ENCODE measurements at regions not wholly inside any gene's neighbourhood (a gene's known extent, or its start where the extent isn't known, plus 50 kb on each side); places are given as distances from the start of the nearest gene placed in this dataset.
"Not testable (repeated sequence)": the region's sequence is repeated elsewhere in the genome, so short reads cannot be mapped to it uniquely, and the experiment has no call there.

- H3K27me3 ChIP-seq (replicated peaks; ENCODE audit: control insufficient read depth, insufficient read depth, low read length): no peaks in the 10 kb centered on the region
- no peaks in the 10 kb centered on the region for H3K36me3 ChIP-seq (ENCODE audit: control insufficient read depth, insufficient read depth, low read length, severe bottlenecking)
- H3K4me3 ChIP-seq (ENCODE audit: low read length): no peak overlapping the region
- H3K4me1 ChIP-seq (ENCODE audit: control insufficient read depth, insufficient read depth, low read length): no peaks in the 10 kb centered on the region
- H3K9ac ChIP-seq (ENCODE audit: low read length): no peak overlapping the region
- no peaks in the 10 kb centered on the region for H3K9me3 ChIP-seq (ENCODE audit: control insufficient read depth, low read length)
- no peak for DNase-seq (ENCODE audit: low read depth)
Measured at GRCh38 chr3:144818973-144819372, 847.4 kb downstream of the DIPK2A start.

GRCh38 chr3:144820232-144820631, 848.6 kb downstream of the DIPK2A start:
- not testable (repeated sequence) for DNase-seq (ENCODE audit: low read depth); H3K4me3 ChIP-seq (ENCODE audit: low read length); H3K4me1 ChIP-seq (ENCODE audit: control insufficient read depth, insufficient read depth, low read length); H3K9ac ChIP-seq (ENCODE audit: low read length); H3K9me3 ChIP-seq (ENCODE audit: control insufficient read depth, low read length); H3K27me3 ChIP-seq (replicated peaks; ENCODE audit: control insufficient read depth, insufficient read depth, low read length); H3K36me3 ChIP-seq (ENCODE audit: control insufficient read depth, insufficient read depth, low read length, severe bottlenecking)

- H3K36me3 ChIP-seq (ENCODE audit: control insufficient read depth, insufficient read depth, low read length, severe bottlenecking): no peaks in the 10 kb centered on the region
- no peaks in the 10 kb centered on the region for H3K4me1 ChIP-seq (ENCODE audit: control insufficient read depth, insufficient read depth, low read length)
- no peaks in the 10 kb centered on the region for H3K9me3 ChIP-seq (ENCODE audit: control insufficient read depth, low read length)
- H3K9ac ChIP-seq (ENCODE audit: low read length): no peak overlapping the region
- DNase-seq (ENCODE audit: low read depth): no peak
- H3K4me3 ChIP-seq (ENCODE audit: low read length): no peak overlapping the region
- H3K27me3 ChIP-seq (replicated peaks; ENCODE audit: control insufficient read depth, insufficient read depth, low read length): no peaks in the 10 kb centered on the region
Measured at GRCh38 chr3:144820726-144821125, 849.1 kb downstream of the DIPK2A start.

GRCh38 chr3:144821583-144821982, 850.0 kb downstream of the DIPK2A start:
- Histone ChIP-seq H3K9me3 (ENCODE audit: control insufficient read depth, low read length) (no peaks in the 10 kb centered on the region), H3K27me3 (replicated peaks; ENCODE audit: control insufficient read depth, insufficient read depth, low read length) (no peaks in the 10 kb centered on the region), H3K36me3 (ENCODE audit: control insufficient read depth, insufficient read depth, low read length, severe bottlenecking) (no peaks in the 10 kb centered on the region), H3K9ac (ENCODE audit: low read length) (no peak overlapping the region), H3K4me3 (ENCODE audit: low read length) (no peak overlapping the region), H3K4me1 (ENCODE audit: control insufficient read depth, insufficient read depth, low read length) (no peaks in the 10 kb centered on the region)
- DNase-seq (ENCODE audit: low read depth): peak; percentile 88

- DNase-seq (ENCODE audit: low read depth): peak; percentile 38
- no peak overlapping the region for H3K4me3 ChIP-seq (ENCODE audit: low read length)
Measured at GRCh38 chr3:144822671-144823070, 851.0 kb downstream of the DIPK2A start.

GRCh38 chr3:144831955-144832716, 860.5 kb downstream of the DIPK2A start:
- Histone ChIP-seq H3K4me3 (ENCODE audit: low read length) (no peak overlapping the region), H3K9ac (ENCODE audit: low read length) (no peak overlapping the region), H3K9me3 (ENCODE audit: control insufficient read depth, low read length) (peaks cover 12% of the 10 kb centered on the region), H3K27me3 (replicated peaks; ENCODE audit: control insufficient read depth, insufficient read depth, low read length) (no peaks in the 10 kb centered on the region), H3K4me1 (ENCODE audit: control insufficient read depth, insufficient read depth, low read length) (no peaks in the 10 kb centered on the region), H3K36me3 (ENCODE audit: control insufficient read depth, insufficient read depth, low read length, severe bottlenecking) (no peaks in the 10 kb centered on the region)
- DNase-seq (ENCODE audit: low read depth): no peak

More at GRCh38 chr3:144822671-144823070, 851.0 kb downstream of the DIPK2A start:
- Histone ChIP-seq H3K36me3 (ENCODE audit: control insufficient read depth, insufficient read depth, low read length, severe bottlenecking) (no peaks in the 10 kb centered on the region), H3K9ac (ENCODE audit: low read length) (no peak overlapping the region), H3K9me3 (ENCODE audit: control insufficient read depth, low read length) (no peaks in the 10 kb centered on the region), H3K27me3 (replicated peaks; ENCODE audit: control insufficient read depth, insufficient read depth, low read length) (no peaks in the 10 kb centered on the region), H3K4me1 (ENCODE audit: control insufficient read depth, insufficient read depth, low read length) (no peaks in the 10 kb centered on the region)

- Histone ChIP-seq H3K36me3 (ENCODE audit: control insufficient read depth, insufficient read depth, low read length, severe bottlenecking) (no peaks in the 10 kb centered on the region), H3K27me3 (replicated peaks; ENCODE audit: control insufficient read depth, insufficient read depth, low read length) (no peaks in the 10 kb centered on the region), H3K4me3 (ENCODE audit: low read length) (no peak overlapping the region), H3K4me1 (ENCODE audit: control insufficient read depth, insufficient read depth, low read length) (peaks cover 3% of the 10 kb centered on the region), H3K9me3 (ENCODE audit: control insufficient read depth, low read length) (peaks cover 9% of the 10 kb centered on the region), H3K9ac (ENCODE audit: low read length) (no peak overlapping the region)
- no peak for DNase-seq (ENCODE audit: low read depth)
Measured at GRCh38 chr3:144839991-144840390, 868.4 kb downstream of the DIPK2A start.

GRCh38 chr3:144840866-144841265, 869.2 kb downstream of the DIPK2A start:
- no peak for DNase-seq (ENCODE audit: low read depth)
- H3K27me3 ChIP-seq (replicated peaks; ENCODE audit: control insufficient read depth, insufficient read depth, low read length): no peaks in the 10 kb centered on the region
- H3K9me3 ChIP-seq (ENCODE audit: control insufficient read depth, low read length): peaks cover 6% of the 10 kb centered on the region
- H3K9ac ChIP-seq (ENCODE audit: low read length): no peak overlapping the region
- H3K36me3 ChIP-seq (ENCODE audit: control insufficient read depth, insufficient read depth, low read length, severe bottlenecking): no peaks in the 10 kb centered on the region
- H3K4me1 ChIP-seq (ENCODE audit: control insufficient read depth, insufficient read depth, low read length): peaks cover 3% of the 10 kb centered on the region
- H3K4me3 ChIP-seq (ENCODE audit: low read length): no peak overlapping the region

GRCh38 chr3:144843099-144843498, 871.5 kb downstream of the DIPK2A start:
- Histone ChIP-seq H3K4me1 (ENCODE audit: control insufficient read depth, insufficient read depth, low read length) (peaks cover 3% of the 10 kb centered on the region), H3K36me3 (ENCODE audit: control insufficient read depth, insufficient read depth, low read length, severe bottlenecking) (no peaks in the 10 kb centered on the region), H3K9me3 (ENCODE audit: control insufficient read depth, low read length) (peaks cover 6% of the 10 kb centered on the region), H3K4me3 (ENCODE audit: low read length) (no peak overlapping the region), H3K27me3 (replicated peaks; ENCODE audit: control insufficient read depth, insufficient read depth, low read length) (no peaks in the 10 kb centered on the region), H3K9ac (ENCODE audit: low read length) (no peak overlapping the region)
- peak; percentile 33 for DNase-seq (ENCODE audit: low read depth)

GRCh38 chr3:144852999-144853398, 881.4 kb downstream of the DIPK2A start:
- Histone ChIP-seq H3K4me1 (ENCODE audit: control insufficient read depth, insufficient read depth, low read length) (no peaks in the 10 kb centered on the region), H3K4me3 (ENCODE audit: low read length) (no peak overlapping the region), H3K27me3 (replicated peaks; ENCODE audit: control insufficient read depth, insufficient read depth, low read length) (no peaks in the 10 kb centered on the region), H3K9ac (ENCODE audit: low read length) (no peak overlapping the region), H3K36me3 (ENCODE audit: control insufficient read depth, insufficient read depth, low read length, severe bottlenecking) (no peaks in the 10 kb centered on the region), H3K9me3 (ENCODE audit: control insufficient read depth, low read length) (no peaks in the 10 kb centered on the region)
- DNase-seq (ENCODE audit: low read depth): no peak

- H3K4me1 ChIP-seq (ENCODE audit: control insufficient read depth, insufficient read depth, low read length); H3K27me3 ChIP-seq (replicated peaks; ENCODE audit: control insufficient read depth, insufficient read depth, low read length); H3K9ac ChIP-seq (ENCODE audit: low read length); H3K9me3 ChIP-seq (ENCODE audit: control insufficient read depth, low read length); H3K36me3 ChIP-seq (ENCODE audit: control insufficient read depth, insufficient read depth, low read length, severe bottlenecking); H3K4me3 ChIP-seq (ENCODE audit: low read length); DNase-seq (ENCODE audit: low read depth): not testable (repeated sequence)
Measured at GRCh38 chr3:144854020-144854419, 882.4 kb downstream of the DIPK2A start.

- no peak for DNase-seq (ENCODE audit: low read depth)
- no peak overlapping the region for H3K9ac ChIP-seq (ENCODE audit: low read length)
- H3K4me1 ChIP-seq (ENCODE audit: control insufficient read depth, insufficient read depth, low read length): no peaks in the 10 kb centered on the region
Measured at GRCh38 chr3:144859161-144859560, 887.5 kb downstream of the DIPK2A start.

More at GRCh38 chr3:144859161-144859560, 887.5 kb downstream of the DIPK2A start:
- Histone ChIP-seq H3K4me3 (ENCODE audit: low read length) (no peak overlapping the region), H3K27me3 (replicated peaks; ENCODE audit: control insufficient read depth, insufficient read depth, low read length) (no peaks in the 10 kb centered on the region), H3K9me3 (ENCODE audit: control insufficient read depth, low read length) (no peaks in the 10 kb centered on the region), H3K36me3 (ENCODE audit: control insufficient read depth, insufficient read depth, low read length, severe bottlenecking) (no peaks in the 10 kb centered on the region)
